GM10266 (cell line): ENCODE measurements at regions not wholly inside any gene's neighbourhood (a gene's known extent, or its start where the extent isn't known, plus 50 kb on each side); places are given as distances from the start of the nearest gene placed in this dataset.

Source experiments
- DNase-seq: peaks from one replicate; pipeline ENCODE4 v3.0.0; 2012; ENCODE audit errors: extremely low spot score
- CTCF ChIP-seq: IDR thresholded peaks from 2 replicates; pipeline ENCODE4 v1.5.1; 2012; ENCODE audit warnings: mild to moderate bottlenecking, low read depth; ENCODE audit not compliant: control insufficient read depth, insufficient read depth; ENCODE audit errors: missing control alignments

- no peak for TF ChIP-seq CTCF
- DNase-seq, result no peak
Observed at GRCh38 chr5:77893225-77893860, 117.2 kb upstream of the TBCA start.

GRCh38 chr5:77892061-77893010, 116.2 kb upstream of the TBCA start:
- TF ChIP-seq CTCF, result no peak
- no peak for DNase-seq

GRCh38 chr5:77885519-77885918, 109.4 kb upstream of the TBCA start:
- DNase-seq, result no peak

GRCh38 chr5:77882670-77883257, 106.6 kb upstream of the TBCA start:
- DNase-seq, result no peak
- TF ChIP-seq CTCF, result no peak

More at GRCh38 chr5:77885519-77885918, 109.4 kb upstream of the TBCA start:
- TF ChIP-seq CTCF, result no peak

GRCh38 chr5:77881528-77881927, 105.4 kb upstream of the TBCA start:
- TF ChIP-seq CTCF, result no peak
- no peak for DNase-seq

GRCh38 chr5:77877516-77878355, 101.6 kb upstream of the TBCA start:
- no peak for TF ChIP-seq CTCF
- DNase-seq, result no peak
